GM23248 (cell line): ENCODE measurements at regions not wholly inside any gene's neighbourhood (a gene's known extent, or its start where the extent isn't known, plus 50 kb on each side); places are given as distances from the start of the nearest gene placed in this dataset.

Source experiments
- EZH2 ChIP-seq: fragments of 200-600 bp; sonication (generic); IDR thresholded peaks from 2 replicates; pipeline ENCODE4 v1.6.1; 2018; ENCODE audit warnings: antibody characterized with exemption, mild to moderate bottlenecking; ENCODE audit not compliant: insufficient read depth, poor library complexity, severe bottlenecking
- EZH2phosphoT487 ChIP-seq: fragments of 200-600 bp; sonication (generic); IDR thresholded peaks from 2 replicates; pipeline ENCODE4 v1.6.1; 2018; ENCODE audit warnings: antibody characterized with exemption, moderate library complexity, mild to moderate bottlenecking, low read depth; ENCODE audit not compliant: insufficient read depth

- TF ChIP-seq EZH2phosphoT487 = no peak
- TF ChIP-seq EZH2 = no peak
Observed at GRCh38 chr1:234958066-234958705, 170.5 kb downstream of the TOMM20 start.
